ENCODE measurements at regions not wholly inside any gene's neighbourhood (a gene's known extent, or its start where the extent isn't known, plus 50 kb on each side); places are given as distances from the start of the nearest gene placed in this dataset.

- TF ChIP-seq POLR2A (IDR thresholded peaks at IDR 0.05; ENCODE audit: low read length) (no peak), GATA1 (IDR thresholded peaks at IDR 0.05; ENCODE audit: low read depth, low read length) (no peak)
Measured at GRCh38 chr14:101241807-101242278, 319.5 kb upstream of the DIO3 start.
